Osteocyte (in vitro differentiated cells): ENCODE measurements at regions not wholly inside any gene's neighbourhood (a gene's known extent, or its start where the extent isn't known, plus 50 kb on each side); places are given as distances from the start of the nearest gene placed in this dataset.
"Not testable (repeated sequence)": the region's sequence is repeated elsewhere in the genome, so short reads cannot be mapped to it uniquely, and the experiment has no call there.

Experiments used
- DNase-seq: peaks from one replicate; pipeline ENCODE4 v3.0.0; 2021; ENCODE audit warnings: mixed read lengths; ENCODE audit not compliant: unreplicated experiment; ENCODE audit errors: extremely low spot score
- H3K27ac Mint-ChIP-seq: one replicate; pipeline ENCODE4 v1.8.0; 2021; ENCODE audit warnings: mild to moderate bottlenecking, mixed read lengths; ENCODE audit not compliant: unreplicated experiment
- H3K27me3 Mint-ChIP-seq: one replicate; pipeline ENCODE4 v1.8.0; 2021; ENCODE audit warnings: mixed read lengths; ENCODE audit not compliant: unreplicated experiment
- H3K36me3 Mint-ChIP-seq: one replicate; pipeline ENCODE4 v1.8.0; 2021; ENCODE audit warnings: mixed read lengths; ENCODE audit not compliant: unreplicated experiment
- H3K4me1 Mint-ChIP-seq: one replicate; pipeline ENCODE4 v1.8.0; 2021; ENCODE audit warnings: mixed read lengths; ENCODE audit not compliant: unreplicated experiment
- H3K4me3 Mint-ChIP-seq: one replicate; pipeline ENCODE4 v1.8.0; 2021; ENCODE audit warnings: mild to moderate bottlenecking, moderate library complexity, mixed read lengths; ENCODE audit not compliant: unreplicated experiment
- H3K9me3 Mint-ChIP-seq: one replicate; pipeline ENCODE4 v1.8.0; 2021; ENCODE audit warnings: mixed read lengths; ENCODE audit not compliant: unreplicated experiment
- CTCF ChIP-seq: fragments of 200-600 bp; sonication (generic); IDR thresholded peaks from 2 replicates; pipeline ENCODE4 v1.5.0; 2021; ENCODE audit warnings: antibody characterized with exemption, mild to moderate bottlenecking, moderate library complexity

- Mint-ChIP-seq H3K36me3 (no peaks in the 10 kb centered on the region), H3K4me3 (no peak overlapping the region), H3K27ac (no peak overlapping the region), H3K9me3 (no peaks in the 10 kb centered on the region), H3K4me1 (no peaks in the 10 kb centered on the region), H3K27me3 (peaks cover 29% of the 10 kb centered on the region)
- TF ChIP-seq CTCF: no peak
- peak; percentile 79 for DNase-seq
Observed at GRCh38 chr6:167420177-167420576, 95.3 kb downstream of the TTLL2 start.

DNA sequence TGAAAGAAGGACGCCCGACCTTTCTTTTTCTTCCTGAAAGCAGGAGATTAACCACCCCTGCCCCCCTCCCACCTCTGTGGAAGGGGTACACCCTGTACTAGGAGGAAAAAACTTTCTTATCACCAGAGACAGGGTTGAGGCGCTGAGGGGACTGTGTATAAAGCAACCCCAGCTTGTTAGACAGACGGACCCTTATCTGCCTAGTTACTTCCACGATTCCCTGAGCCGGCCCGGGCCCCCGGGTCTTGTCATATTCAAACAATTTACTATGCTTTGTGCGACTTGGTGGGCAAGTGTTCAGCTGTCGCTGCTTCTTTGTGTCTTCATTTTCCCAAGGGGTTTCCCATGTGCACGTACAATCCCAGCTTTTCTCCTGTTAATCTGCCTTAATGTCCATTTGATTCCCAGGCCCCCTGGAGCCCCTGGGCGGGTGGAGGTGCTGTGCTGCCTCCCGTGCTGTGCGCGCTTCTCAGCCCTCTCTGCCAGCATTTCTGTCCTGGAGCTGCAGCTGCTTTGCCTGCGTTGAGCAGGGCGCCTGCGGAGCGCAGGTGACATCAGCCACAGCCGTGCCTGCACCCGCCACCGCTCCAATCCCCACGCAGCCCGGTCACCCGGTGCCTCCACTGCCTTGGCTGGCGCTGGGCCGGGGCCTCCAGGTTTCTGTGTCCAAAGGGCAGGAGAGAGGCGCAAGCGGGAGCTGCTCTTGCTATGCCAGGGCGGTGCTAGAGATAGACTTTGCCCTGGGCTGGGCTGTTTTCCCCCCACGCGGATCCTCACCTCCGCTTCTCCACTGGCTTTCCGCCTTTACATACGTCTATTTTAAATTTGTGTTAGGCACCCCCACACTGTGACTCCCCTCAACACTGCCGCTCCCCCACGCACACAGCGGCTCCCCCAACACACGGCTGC lies 96.2 kb downstream of the TTLL2 start:
- H3K4me3 Mint-ChIP-seq: no peak overlapping the region
- no peaks in the 10 kb centered on the region for H3K4me1 Mint-ChIP-seq
- DNase-seq: peak; percentile 82
- peaks cover 29% of the 10 kb centered on the region for H3K27me3 Mint-ChIP-seq
- no peaks in the 10 kb centered on the region for H3K36me3 Mint-ChIP-seq
- H3K27ac Mint-ChIP-seq: no peak overlapping the region
- H3K9me3 Mint-ChIP-seq: no peaks in the 10 kb centered on the region
- TF ChIP-seq CTCF: no peak

DNA sequence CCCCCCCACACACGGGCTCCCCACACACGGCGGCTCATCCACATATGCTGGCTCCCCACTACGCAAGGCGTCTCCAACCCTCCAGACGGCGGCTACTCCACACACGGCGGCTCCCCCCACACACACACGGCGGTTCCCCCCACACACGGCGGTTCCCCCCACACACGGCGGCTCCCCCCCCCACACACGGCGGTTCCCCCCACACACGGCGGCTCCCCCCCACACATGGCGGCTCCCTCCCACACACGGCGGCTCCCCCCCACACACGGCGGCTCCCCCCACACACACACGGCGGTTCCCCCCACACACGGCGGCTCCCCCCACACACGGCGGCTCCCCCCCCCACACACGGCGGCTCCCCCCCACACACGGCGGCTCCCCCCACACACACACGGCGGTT lies 97.1 kb downstream of the TTLL2 start:
- H3K4me1 Mint-ChIP-seq, H3K4me3 Mint-ChIP-seq, H3K9me3 Mint-ChIP-seq, H3K36me3 Mint-ChIP-seq, DNase-seq, H3K27ac Mint-ChIP-seq: not testable (repeated sequence)
- peaks cover 31% of the 10 kb centered on the region for H3K27me3 Mint-ChIP-seq

GRCh38 chr6:167422934-167423333 lies 98.0 kb downstream of the TTLL2 start:
- Mint-ChIP-seq H3K27me3 (peaks cover 24% of the 10 kb centered on the region), H3K27ac (no peak overlapping the region), H3K9me3 (no peaks in the 10 kb centered on the region), H3K4me3 (no peak overlapping the region), H3K4me1 (no peaks in the 10 kb centered on the region), H3K36me3 (no peaks in the 10 kb centered on the region)
- TF ChIP-seq CTCF: no peak
- DNase-seq: peak; percentile 76

- no peaks in the 10 kb centered on the region for H3K4me1 Mint-ChIP-seq
- no peaks in the 10 kb centered on the region for H3K9me3 Mint-ChIP-seq
- no peak for TF ChIP-seq CTCF
- no peaks in the 10 kb centered on the region for H3K36me3 Mint-ChIP-seq
- no peak overlapping the region for H3K27ac Mint-ChIP-seq
- no peak overlapping the region for H3K4me3 Mint-ChIP-seq
- H3K27me3 Mint-ChIP-seq: peaks cover 25% of the 10 kb centered on the region
- peak; percentile 77 for DNase-seq
Observed at GRCh38 chr6:167424060-167424673, 99.3 kb downstream of the TTLL2 start.
